Keratinocyte (primary cell): ENCODE measurements at regions not wholly inside any gene's neighbourhood (a gene's known extent, or its start where the extent isn't known, plus 50 kb on each side); places are given as distances from the start of the nearest gene placed in this dataset.

Experiments
- DNase-seq: peaks from one replicate; pipeline ENCODE4 v3.0.0-alpha.2; 2011; ENCODE audit warnings: low read depth, missing footprints, low spot score
- FAIRE-seq: peaks from 2 replicates; lab custom pipeline; 2011; peaks lifted over from hg19 to GRCh38; lab: Jason Lieb, UNC
- H2AFZ ChIP-seq: 2 replicates; pipeline ENCODE4 v1.6.0; 2012; ENCODE audit warnings: low read length, control low read depth, inconsistent platforms; ENCODE audit not compliant: control insufficient read depth
- H3K27ac ChIP-seq: 2 replicates; pipeline ENCODE4 v1.5.1; 2011; ENCODE audit warnings: low read length; ENCODE audit not compliant: control insufficient read depth, insufficient read depth
- H3K27me3 ChIP-seq: 3 replicates; pipeline ENCODE4 v1.6.0; 2011; ENCODE audit warnings: low read length; ENCODE audit not compliant: control insufficient read depth, insufficient read depth; ENCODE audit errors: extremely low read depth
- H3K36me3 ChIP-seq, 2 experiments: 2 replicates in 1 of 2; 3 replicates in 1 of 2; pipeline ENCODE4 v1.5.1; 2011; ENCODE audit warnings: low read length in 2 of 2, mild to moderate bottlenecking in 1 of 2; ENCODE audit not compliant: control insufficient read depth in 2 of 2, insufficient read depth in 2 of 2; ENCODE audit errors: extremely low read depth in 1 of 2
- H3K4me1 ChIP-seq: 3 replicates; pipeline ENCODE4 v1.5.1; 2011; ENCODE audit warnings: low read length; ENCODE audit not compliant: control insufficient read depth, insufficient read depth; ENCODE audit errors: extremely low read depth
- H3K4me2 ChIP-seq: 3 replicates; pipeline ENCODE4 v1.6.0; 2011; ENCODE audit warnings: low read depth, low read length; ENCODE audit not compliant: control insufficient read depth, insufficient read depth; ENCODE audit errors: extremely low read depth
- H3K4me3 ChIP-seq, 3 experiments: fragments of 200-600 bp in 1 of 3; sonication (generic) in 1 of 3; 2 replicates in 2 of 3; 3 replicates in 1 of 3; pipeline ENCODE4 v1.5.1; 2011 to 2016; ENCODE audit warnings: low read length in 3 of 3, mild to moderate bottlenecking in 3 of 3, control low read depth in 2 of 3, inconsistent platforms in 1 of 3, low read depth in 1 of 3, mixed read lengths in 1 of 3, mixed run types in 1 of 3, moderate library complexity in 1 of 3; ENCODE audit not compliant: control insufficient read depth in 2 of 3, insufficient read depth in 2 of 3; ENCODE audit errors: extremely low read depth in 1 of 3
- H3K79me2 ChIP-seq: 2 replicates; pipeline ENCODE4 v1.6.0; 2012; ENCODE audit warnings: low read length; ENCODE audit not compliant: control insufficient read depth, insufficient read depth
- H3K9ac ChIP-seq: 3 replicates; pipeline ENCODE4 v1.6.0; 2011; ENCODE audit warnings: low read length; ENCODE audit not compliant: control insufficient read depth, insufficient read depth; ENCODE audit errors: extremely low read depth
- H3K9me1 ChIP-seq: 3 replicates; pipeline ENCODE4 v1.6.0; 2011; ENCODE audit warnings: low read length; ENCODE audit not compliant: control insufficient read depth, insufficient read depth; ENCODE audit errors: extremely low read depth
- H3K9me3 ChIP-seq: 2 replicates; pipeline ENCODE4 v1.5.1; 2012; ENCODE audit warnings: low read depth, low read length; ENCODE audit not compliant: control insufficient read depth
- H4K20me1 ChIP-seq: 3 replicates; pipeline ENCODE4 v1.6.0; 2011; ENCODE audit warnings: low read length; ENCODE audit not compliant: control insufficient read depth, insufficient read depth; ENCODE audit errors: extremely low read depth
- EZH2 ChIP-seq: IDR thresholded peaks from one replicate; pipeline ENCODE4 v1.6.1; 2012; ENCODE audit warnings: inconsistent platforms, mild to moderate bottlenecking, low read length, moderate library complexity
- dilution Hi-C: fragments of 300-500 bp; cut with MboI; formaldehyde crosslinking; loops from one replicate; pipeline ENCODE4 v1.7.0; 2020; ENCODE audit warnings: low sequenced_read_pairs; ENCODE audit not compliant: extremely low pct_ligation_motif_present
- TF ChIP-seq, protein P1 (sequence below), 3 experiments: IDR thresholded peaks in 1 of 3; conservative IDR thresholded peaks in 1 of 3; optimal IDR thresholded peaks in 1 of 3; 2 replicates in 2 of 3; 3 replicates in 1 of 3; pipeline versions ENCODE3 to v1.5.1; 2011; ENCODE audit warnings: low read length in 3 of 3, mild to moderate bottlenecking in 3 of 3, moderate library complexity in 2 of 3, control low read depth in 1 of 3, inconsistent platforms in 1 of 3; ENCODE audit not compliant: insufficient read depth in 2 of 3; ENCODE audit errors: extremely low read depth in 1 of 3

DNA sequence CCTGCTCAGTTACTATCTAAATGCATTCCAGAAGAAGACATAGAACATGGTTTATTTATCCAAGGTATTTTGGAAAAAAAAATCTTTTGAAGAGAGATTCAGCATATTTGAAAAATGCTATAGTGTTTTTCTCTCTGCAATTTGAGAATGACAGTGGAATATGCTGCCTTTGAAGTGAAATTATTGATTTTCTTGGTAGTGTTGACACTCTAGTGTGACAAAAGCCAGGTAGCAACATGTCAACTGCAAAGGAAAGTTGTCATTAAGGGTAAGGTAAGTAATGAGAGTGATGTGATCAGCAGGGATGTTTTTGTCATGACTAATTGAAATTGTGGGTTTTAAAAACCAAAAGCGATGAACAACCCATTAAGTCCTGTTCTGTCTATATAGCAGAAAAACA is 1387.1 kb upstream of the TMEFF2 start:
- no peaks in the 10 kb centered on the region for H3K36me3 ChIP-seq
- H3K4me2 ChIP-seq: no peak overlapping the region
- TF ChIP-seq EZH2: no peak
- TF ChIP-seq, protein P1, sequence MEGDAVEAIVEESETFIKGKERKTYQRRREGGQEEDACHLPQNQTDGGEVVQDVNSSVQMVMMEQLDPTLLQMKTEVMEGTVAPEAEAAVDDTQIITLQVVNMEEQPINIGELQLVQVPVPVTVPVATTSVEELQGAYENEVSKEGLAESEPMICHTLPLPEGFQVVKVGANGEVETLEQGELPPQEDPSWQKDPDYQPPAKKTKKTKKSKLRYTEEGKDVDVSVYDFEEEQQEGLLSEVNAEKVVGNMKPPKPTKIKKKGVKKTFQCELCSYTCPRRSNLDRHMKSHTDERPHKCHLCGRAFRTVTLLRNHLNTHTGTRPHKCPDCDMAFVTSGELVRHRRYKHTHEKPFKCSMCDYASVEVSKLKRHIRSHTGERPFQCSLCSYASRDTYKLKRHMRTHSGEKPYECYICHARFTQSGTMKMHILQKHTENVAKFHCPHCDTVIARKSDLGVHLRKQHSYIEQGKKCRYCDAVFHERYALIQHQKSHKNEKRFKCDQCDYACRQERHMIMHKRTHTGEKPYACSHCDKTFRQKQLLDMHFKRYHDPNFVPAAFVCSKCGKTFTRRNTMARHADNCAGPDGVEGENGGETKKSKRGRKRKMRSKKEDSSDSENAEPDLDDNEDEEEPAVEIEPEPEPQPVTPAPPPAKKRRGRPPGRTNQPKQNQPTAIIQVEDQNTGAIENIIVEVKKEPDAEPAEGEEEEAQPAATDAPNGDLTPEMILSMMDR (optimal IDR thresholded peaks at IDR 0.05 in 1 of 3, IDR thresholded peaks at IDR 0.05 in 1 of 3, conservative IDR thresholded peaks at IDR 0.05 in 1 of 3; ENCODE audit: extremely low read depth in 1 of 3, insufficient read depth in 2 of 3, low read length in 3 of 3): no peak
- H3K9ac ChIP-seq: no peak overlapping the region
- H3K4me3 ChIP-seq: no peak overlapping the region
- no peaks in the 10 kb centered on the region for H3K9me1 ChIP-seq
- no peak for DNase-seq
- dilution Hi-C loops: no loop called here
- no peaks in the 10 kb centered on the region for H3K4me1 ChIP-seq
- FAIRE-seq: no peak
- H3K27ac ChIP-seq: no peak overlapping the region
- H3K9me3 ChIP-seq: no peaks in the 10 kb centered on the region
- H2AFZ ChIP-seq: no peak overlapping the region
- H3K79me2 ChIP-seq: no peaks in the 10 kb centered on the region
- H4K20me1 ChIP-seq: no peaks in the 10 kb centered on the region
- no peaks in the 10 kb centered on the region for H3K27me3 ChIP-seq

DNA sequence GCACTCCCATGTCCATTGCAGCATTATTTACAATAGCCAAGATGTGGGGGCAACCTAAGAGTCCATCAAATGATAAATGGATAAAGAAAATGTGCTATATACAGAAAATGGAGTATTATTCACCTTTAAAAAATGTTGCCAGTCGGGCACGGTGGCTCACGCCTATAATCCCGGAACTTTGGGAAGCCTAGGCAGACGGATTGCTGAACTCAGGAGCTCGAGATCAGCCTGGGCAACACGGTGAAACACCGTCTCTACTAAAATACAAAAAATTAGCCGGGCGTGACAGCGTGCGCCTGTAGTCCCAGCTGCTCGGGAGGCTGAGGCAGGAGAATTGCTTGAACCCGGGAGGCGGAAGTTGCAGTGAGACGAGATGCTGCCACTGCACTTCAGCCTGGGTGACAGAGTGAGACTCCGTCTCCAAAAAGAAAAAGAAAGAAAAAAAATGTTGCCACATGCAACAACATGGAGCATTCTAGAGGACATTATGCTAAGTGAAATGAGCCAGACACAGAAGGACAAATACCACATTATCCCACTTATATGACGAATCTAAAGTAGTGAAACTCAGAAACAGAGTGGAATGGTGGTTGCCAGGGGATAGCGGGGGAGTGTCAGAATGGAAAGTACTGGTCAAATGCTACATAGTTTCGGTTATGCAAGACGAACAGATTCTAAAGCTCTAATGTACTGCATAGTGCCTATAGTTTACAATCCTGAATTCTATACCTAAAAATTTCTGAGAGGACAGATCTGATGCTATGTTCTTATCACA is 1385.6 kb upstream of the TMEFF2 start:
- H3K9me1 ChIP-seq: no peaks in the 10 kb centered on the region
- no peak overlapping the region for H2AFZ ChIP-seq
- H4K20me1 ChIP-seq: no peaks in the 10 kb centered on the region
- no peak overlapping the region for H3K27ac ChIP-seq
- no peak overlapping the region for H3K9ac ChIP-seq
- no peaks in the 10 kb centered on the region for H3K9me3 ChIP-seq
- TF ChIP-seq EZH2: no peak
- TF ChIP-seq, protein P1 (optimal IDR thresholded peaks at IDR 0.05 in 1 of 3, IDR thresholded peaks at IDR 0.05 in 1 of 3, conservative IDR thresholded peaks at IDR 0.05 in 1 of 3; ENCODE audit: extremely low read depth in 1 of 3, insufficient read depth in 2 of 3, low read length in 3 of 3): no peak
- H3K79me2 ChIP-seq: no peaks in the 10 kb centered on the region
- H3K4me3 ChIP-seq: no peak overlapping the region
- dilution Hi-C loops: no loop called here
- H3K4me1 ChIP-seq: no peaks in the 10 kb centered on the region
- no peak for DNase-seq
- H3K36me3 ChIP-seq: no peaks in the 10 kb centered on the region
- FAIRE-seq: no peak
- no peaks in the 10 kb centered on the region for H3K27me3 ChIP-seq
- H3K4me2 ChIP-seq: no peak overlapping the region
